GM10266 (cell line): ENCODE measurements at regions not wholly inside any gene's neighbourhood (a gene's known extent, or its start where the extent isn't known, plus 50 kb on each side); places are given as distances from the start of the nearest gene placed in this dataset.

ENCODE experiments used
- DNase-seq: peaks from one replicate; pipeline ENCODE4 v3.0.0; 2012; ENCODE audit errors: extremely low spot score
- CTCF ChIP-seq: IDR thresholded peaks from 2 replicates; pipeline ENCODE4 v1.5.1; 2012; ENCODE audit warnings: mild to moderate bottlenecking, low read depth; ENCODE audit not compliant: control insufficient read depth, insufficient read depth; ENCODE audit errors: missing control alignments

- no peak for DNase-seq
- TF ChIP-seq CTCF = no peak
These were observed 171.0 kb downstream of the ANAPC1 start for GRCh38 chr2:111712940-111713515.

GRCh38 chr2:111715987-111716904 lies 167.7 kb downstream of the ANAPC1 start:
- no peak for TF ChIP-seq CTCF
- no peak for DNase-seq

- no peak for DNase-seq
- TF ChIP-seq CTCF = no peak
These were observed 166.9 kb downstream of the ANAPC1 start for GRCh38 chr2:111716905-111717775.
